ENCODE measurements at regions not wholly inside any gene's neighbourhood (a gene's known extent, or its start where the extent isn't known, plus 50 kb on each side); places are given as distances from the start of the nearest gene placed in this dataset.

GRCh38 chr22:48490500-48491411 lies 1336.9 kb downstream of the BRD1 start:
- TF ChIP-seq CTCF (IDR thresholded peaks at IDR 0.05) (no peak), POLR2AphosphoS5 (IDR thresholded peaks at IDR 0.05) (no peak), POLR2A (IDR thresholded peaks at IDR 0.05) (no peak), EP300 (IDR thresholded peaks at IDR 0.05) (no peak)
